ENCODE measurements at regions not wholly inside any gene's neighbourhood (a gene's known extent, or its start where the extent isn't known, plus 50 kb on each side); places are given as distances from the start of the nearest gene placed in this dataset.

- no peak overlapping the region for H3K9ac ChIP-seq
- H3K36me3 ChIP-seq (ENCODE audit: low read depth), result no peaks in the 10 kb centered on the region
- in situ Hi-C loops (cut with MboI), result no loop called here
- H3K9me2 ChIP-seq (ENCODE audit: insufficient read depth), result no peaks in the 10 kb centered on the region
- H3K9me3 ChIP-seq (ENCODE audit: low read depth), result peaks cover 15% of the 10 kb centered on the region
- H3K4me2 ChIP-seq (ENCODE audit: unreplicated experiment), result no peak overlapping the region
- H3K27me3 ChIP-seq (replicated peaks; ENCODE audit: insufficient read depth), result no peaks in the 10 kb centered on the region
- H3F3A ChIP-seq (ENCODE audit: insufficient read depth), result no peaks in the 10 kb centered on the region
- no peak overlapping the region for H3K27ac ChIP-seq
- no peaks in the 10 kb centered on the region for H3K79me2 ChIP-seq (ENCODE audit: insufficient read depth)
- TF ChIP-seq EZH2 (IDR thresholded peaks at IDR 0.05; ENCODE audit: insufficient read depth, poor library complexity, severe bottlenecking) (no peak), EZH2phosphoT487 (IDR thresholded peaks at IDR 0.05; ENCODE audit: insufficient read depth, low read depth) (no peak)
- H3K4me3 ChIP-seq, result no peak overlapping the region
- H4K20me1 ChIP-seq (ENCODE audit: insufficient read depth), result no peaks in the 10 kb centered on the region
- DNase-seq, result no peak
- no peaks in the 10 kb centered on the region for H3K4me1 ChIP-seq (ENCODE audit: insufficient read depth)
- 11 to 15% methylated on average over 2 of the region's 2 CpGs for WGBS, 2 experiments (ENCODE audit: low coverage in 1 of 2, low lambda C conversion rate in 2 of 2, missing lambda C conversion rate in 2 of 2)
- H2AFZ ChIP-seq, result no peak overlapping the region
Measured at GRCh38 chr1:189609167-189609566, 868.5 kb downstream of the BRINP3 start.

GRCh38 chr1:189616893-189617292 lies 860.8 kb downstream of the BRINP3 start:
- no peak for TF ChIP-seq EZH2 (IDR thresholded peaks at IDR 0.05; ENCODE audit: insufficient read depth, poor library complexity, severe bottlenecking)
- no peak for TF ChIP-seq EZH2phosphoT487 (IDR thresholded peaks at IDR 0.05; ENCODE audit: insufficient read depth, low read depth)
- WGBS, 2 experiments (ENCODE audit: low coverage in 1 of 2, low lambda C conversion rate in 2 of 2, missing lambda C conversion rate in 2 of 2), result 27 to 44% methylated on average over 5 of the region's 5 CpGs
- no peaks in the 10 kb centered on the region for H3K9me2 ChIP-seq (ENCODE audit: insufficient read depth)

GRCh38 chr1:189619682-189620332 lies 857.9 kb downstream of the BRINP3 start:
- H3K27ac ChIP-seq, result no peak overlapping the region
- in situ Hi-C loops (cut with MboI), result no loop called here
- no peak overlapping the region for H3K4me3 ChIP-seq
- H3K9ac ChIP-seq, result no peak overlapping the region
- WGBS, 2 experiments (ENCODE audit: low coverage in 1 of 2, low lambda C conversion rate in 2 of 2, missing lambda C conversion rate in 2 of 2), result 23 to 24% methylated on average over 3 of the region's 3 CpGs
- H3K79me2 ChIP-seq (ENCODE audit: insufficient read depth), result no peaks in the 10 kb centered on the region
- no peak overlapping the region for H3K4me2 ChIP-seq (ENCODE audit: unreplicated experiment)
- H3K36me3 ChIP-seq (ENCODE audit: low read depth), result no peaks in the 10 kb centered on the region
- H3K9me3 ChIP-seq (ENCODE audit: low read depth), result peaks cover 2% of the 10 kb centered on the region
- no peaks in the 10 kb centered on the region for H3F3A ChIP-seq (ENCODE audit: insufficient read depth)
- no peaks in the 10 kb centered on the region for H3K27me3 ChIP-seq (replicated peaks; ENCODE audit: insufficient read depth)
- no peak overlapping the region for H2AFZ ChIP-seq
- peak; percentile 17 for DNase-seq
- no peaks in the 10 kb centered on the region for H3K9me2 ChIP-seq (ENCODE audit: insufficient read depth)
- H3K4me1 ChIP-seq (ENCODE audit: insufficient read depth), result no peaks in the 10 kb centered on the region
- no peaks in the 10 kb centered on the region for H4K20me1 ChIP-seq (ENCODE audit: insufficient read depth)
- TF ChIP-seq EZH2 (IDR thresholded peaks at IDR 0.05; ENCODE audit: insufficient read depth, poor library complexity, severe bottlenecking) (no peak), EZH2phosphoT487 (IDR thresholded peaks at IDR 0.05; ENCODE audit: insufficient read depth, low read depth) (no peak)

More at GRCh38 chr1:189616893-189617292, 860.8 kb downstream of the BRINP3 start:
- H3K4me1 ChIP-seq (ENCODE audit: insufficient read depth), result no peaks in the 10 kb centered on the region
- H3K27ac ChIP-seq, result no peak overlapping the region
- no peak overlapping the region for H3K9ac ChIP-seq
- no peaks in the 10 kb centered on the region for H3F3A ChIP-seq (ENCODE audit: insufficient read depth)
- H3K4me2 ChIP-seq (ENCODE audit: unreplicated experiment), result no peak overlapping the region
- no peaks in the 10 kb centered on the region for H3K79me2 ChIP-seq (ENCODE audit: insufficient read depth)
- no peaks in the 10 kb centered on the region for H3K27me3 ChIP-seq (replicated peaks; ENCODE audit: insufficient read depth)
- H4K20me1 ChIP-seq (ENCODE audit: insufficient read depth), result no peaks in the 10 kb centered on the region
- H3K9me3 ChIP-seq (ENCODE audit: low read depth), result peaks cover 4% of the 10 kb centered on the region
- no peak overlapping the region for H3K4me3 ChIP-seq
- no peak overlapping the region for H2AFZ ChIP-seq
- DNase-seq, result peak; percentile 0
- in situ Hi-C loops (cut with MboI), result no loop called here
- H3K36me3 ChIP-seq (ENCODE audit: low read depth), result no peaks in the 10 kb centered on the region

GRCh38 chr1:189620471-189620870 lies 857.2 kb downstream of the BRINP3 start:
- no peaks in the 10 kb centered on the region for H3K4me1 ChIP-seq (ENCODE audit: insufficient read depth)
- H3K9ac ChIP-seq, result no peak overlapping the region
- H3K79me2 ChIP-seq (ENCODE audit: insufficient read depth), result no peaks in the 10 kb centered on the region
- H3K4me3 ChIP-seq, result no peak overlapping the region
- DNase-seq, result no peak
- WGBS, 2 experiments (ENCODE audit: low coverage in 1 of 2, low lambda C conversion rate in 2 of 2, missing lambda C conversion rate in 2 of 2), result 23 to 29% methylated on average over 2 of the region's 2 CpGs
- no peak overlapping the region for H3K4me2 ChIP-seq (ENCODE audit: unreplicated experiment)
- no peaks in the 10 kb centered on the region for H3K36me3 ChIP-seq (ENCODE audit: low read depth)
- H3F3A ChIP-seq (ENCODE audit: insufficient read depth), result no peaks in the 10 kb centered on the region
- no peak for TF ChIP-seq EZH2phosphoT487 (IDR thresholded peaks at IDR 0.05; ENCODE audit: insufficient read depth, low read depth)
- no peaks in the 10 kb centered on the region for H3K9me2 ChIP-seq (ENCODE audit: insufficient read depth)
- in situ Hi-C loops (cut with MboI), result no loop called here
- no peak overlapping the region for H3K27ac ChIP-seq
- peaks cover 3% of the 10 kb centered on the region for H3K9me3 ChIP-seq (ENCODE audit: low read depth)
- H3K27me3 ChIP-seq (replicated peaks; ENCODE audit: insufficient read depth), result no peaks in the 10 kb centered on the region
- no peaks in the 10 kb centered on the region for H4K20me1 ChIP-seq (ENCODE audit: insufficient read depth)
- H2AFZ ChIP-seq, result no peak overlapping the region

- Histone ChIP-seq H3K27me3 (replicated peaks; ENCODE audit: insufficient read depth) (no peaks in the 10 kb centered on the region), H3K9me3 (ENCODE audit: low read depth) (peaks cover 3% of the 10 kb centered on the region), H3F3A (ENCODE audit: insufficient read depth) (no peaks in the 10 kb centered on the region), H3K4me2 (ENCODE audit: unreplicated experiment) (no peak overlapping the region), H2AFZ (no peak overlapping the region), H3K27ac (no peak overlapping the region), H3K9ac (no peak overlapping the region), H4K20me1 (ENCODE audit: insufficient read depth) (no peaks in the 10 kb centered on the region), H3K79me2 (ENCODE audit: insufficient read depth) (no peaks in the 10 kb centered on the region), H3K9me2 (ENCODE audit: insufficient read depth) (no peaks in the 10 kb centered on the region), H3K4me3 (no peak overlapping the region), H3K36me3 (ENCODE audit: low read depth) (no peaks in the 10 kb centered on the region), H3K4me1 (ENCODE audit: insufficient read depth) (no peaks in the 10 kb centered on the region)
- no peak for DNase-seq
- no peak for TF ChIP-seq EZH2phosphoT487 (IDR thresholded peaks at IDR 0.05; ENCODE audit: insufficient read depth, low read depth)
- TF ChIP-seq EZH2 (IDR thresholded peaks at IDR 0.05; ENCODE audit: insufficient read depth, poor library complexity, severe bottlenecking), result no peak
- in situ Hi-C loops (cut with MboI), result no loop called here
- 18 to 24% methylated on average over 2 of the region's 2 CpGs for WGBS, 2 experiments (ENCODE audit: low coverage in 1 of 2, low lambda C conversion rate in 2 of 2, missing lambda C conversion rate in 2 of 2)
Measured at GRCh38 chr1:189623336-189623735, 854.3 kb downstream of the BRINP3 start.
